ENCODE measurements at regions not wholly inside any gene's neighbourhood (a gene's known extent, or its start where the extent isn't known, plus 50 kb on each side); places are given as distances from the start of the nearest gene placed in this dataset.

DNA sequence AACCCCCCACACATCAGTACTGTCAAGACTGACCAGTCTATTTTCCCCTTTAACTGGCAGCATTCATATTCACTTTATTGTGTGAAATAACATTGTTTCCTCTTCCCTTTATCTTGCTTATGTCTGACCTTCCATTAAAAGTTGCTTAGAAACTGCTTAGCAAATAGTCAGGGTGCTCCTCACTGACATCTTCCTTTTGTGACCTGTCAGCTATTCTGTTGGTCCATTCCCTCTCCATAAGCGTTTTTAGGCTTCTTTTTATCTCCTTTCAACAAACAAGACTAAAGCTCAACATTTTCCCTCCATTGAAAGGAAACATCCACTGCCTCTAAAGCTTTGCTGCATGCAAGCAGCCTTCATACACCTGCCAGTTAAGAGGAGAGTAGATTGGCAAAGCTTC is 147.7 kb upstream of the VGLL2 start:
- Histone ChIP-seq H3K27ac (no peak overlapping the region), H3K27me3 (replicated peaks in 1 of 7) (no peaks in the 10 kb centered on the region), H3K4me1 (no peaks in the 10 kb centered on the region), H3K9me3 (peaks cover 0 to 21% (median 6%) of the 10 kb centered on the region in 8 donors), H3K36me3 (no peaks in the 10 kb centered on the region), H3K4me3 (no peak overlapping the region)
- intact Hi-C loops (cut with DNase I; ENCODE audit: low total_unique reads) = no loop called here
- DNase-seq = no peak
- 29 to 52% (median 33%) methylated on average over 1 of the region's 1 CpG for WGBS, 5 donors
- no peak for TF ChIP-seq POLR2A (IDR thresholded peaks at IDR 0.05)
- TF ChIP-seq, protein P1, sequence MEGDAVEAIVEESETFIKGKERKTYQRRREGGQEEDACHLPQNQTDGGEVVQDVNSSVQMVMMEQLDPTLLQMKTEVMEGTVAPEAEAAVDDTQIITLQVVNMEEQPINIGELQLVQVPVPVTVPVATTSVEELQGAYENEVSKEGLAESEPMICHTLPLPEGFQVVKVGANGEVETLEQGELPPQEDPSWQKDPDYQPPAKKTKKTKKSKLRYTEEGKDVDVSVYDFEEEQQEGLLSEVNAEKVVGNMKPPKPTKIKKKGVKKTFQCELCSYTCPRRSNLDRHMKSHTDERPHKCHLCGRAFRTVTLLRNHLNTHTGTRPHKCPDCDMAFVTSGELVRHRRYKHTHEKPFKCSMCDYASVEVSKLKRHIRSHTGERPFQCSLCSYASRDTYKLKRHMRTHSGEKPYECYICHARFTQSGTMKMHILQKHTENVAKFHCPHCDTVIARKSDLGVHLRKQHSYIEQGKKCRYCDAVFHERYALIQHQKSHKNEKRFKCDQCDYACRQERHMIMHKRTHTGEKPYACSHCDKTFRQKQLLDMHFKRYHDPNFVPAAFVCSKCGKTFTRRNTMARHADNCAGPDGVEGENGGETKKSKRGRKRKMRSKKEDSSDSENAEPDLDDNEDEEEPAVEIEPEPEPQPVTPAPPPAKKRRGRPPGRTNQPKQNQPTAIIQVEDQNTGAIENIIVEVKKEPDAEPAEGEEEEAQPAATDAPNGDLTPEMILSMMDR (IDR thresholded peaks at IDR 0.05 in 8 of 11, conservative IDR thresholded peaks at IDR 0.05 in 3 of 11) = no peak

DNA sequence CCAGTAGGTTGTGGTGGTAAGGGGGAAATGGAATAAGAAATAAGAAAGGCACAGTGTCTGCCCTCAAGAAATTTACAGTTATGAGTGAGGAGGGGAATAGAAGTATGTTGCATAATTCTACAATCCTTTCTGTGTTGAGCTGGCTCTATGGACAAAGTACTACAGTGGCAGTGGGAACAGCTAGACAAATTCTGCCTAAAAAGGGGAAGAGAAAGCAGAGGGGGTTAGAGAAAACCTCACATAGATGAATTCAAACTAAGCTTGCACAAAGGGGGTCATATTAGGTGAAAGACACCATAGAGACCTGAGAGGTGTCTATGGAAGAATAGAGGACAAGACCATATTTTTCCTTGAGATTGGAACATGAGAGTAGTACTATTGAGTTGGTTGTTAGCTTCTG is 146.9 kb upstream of the VGLL2 start:
- DNase-seq = no peak
- Histone ChIP-seq H3K4me1 (no peaks in the 10 kb centered on the region), H3K27me3 (replicated peaks in 1 of 7) (no peaks in the 10 kb centered on the region), H3K36me3 (no peaks in the 10 kb centered on the region), H3K9me3 (peaks cover 0 to 21% (median 9%) of the 10 kb centered on the region in 8 donors), H3K4me3 (no peak overlapping the region), H3K27ac (no peak overlapping the region)
- no peak for TF ChIP-seq POLR2A (IDR thresholded peaks at IDR 0.05)
- TF ChIP-seq POLR2AphosphoS5 (IDR thresholded peaks at IDR 0.05) = no peak
- TF ChIP-seq, protein P1 (IDR thresholded peaks at IDR 0.05 in 8 of 11, conservative IDR thresholded peaks at IDR 0.05 in 3 of 11) = no peak
- intact Hi-C loops (cut with DNase I; ENCODE audit: low total_unique reads) = no loop called here

DNA sequence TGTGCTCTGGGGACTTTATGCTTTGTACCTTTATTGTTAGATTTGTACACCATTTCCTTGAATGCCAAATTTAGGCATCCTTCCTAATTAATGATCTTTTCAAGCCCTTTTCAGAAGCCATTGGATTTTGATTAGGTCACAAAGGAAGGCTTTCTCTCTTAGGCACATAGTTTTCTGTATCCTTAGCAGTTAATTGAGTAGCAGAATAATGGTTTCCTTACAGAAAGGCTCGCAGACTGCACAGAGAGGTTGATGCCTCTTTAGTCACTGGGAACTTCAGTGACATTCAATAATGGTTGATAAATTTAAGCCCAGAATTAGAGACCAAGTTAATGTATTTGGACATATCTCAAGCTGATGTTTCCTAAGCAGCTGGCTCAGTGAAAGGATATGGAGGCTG is 139.1 kb upstream of the VGLL2 start:
- no peak overlapping the region for H3K4me3 ChIP-seq
- peaks cover 0 to 14% (median 5%) of the 10 kb centered on the region in 8 donors for H3K9me3 ChIP-seq
- H3K36me3 ChIP-seq = no peaks in the 10 kb centered on the region
- H3K27me3 ChIP-seq (replicated peaks in 1 of 7) = no peaks in the 10 kb centered on the region
- no peak for DNase-seq
- 59 to 84% (median 68%) methylated on average over 1 of the region's 1 CpG for WGBS, 5 donors
- no peak overlapping the region for H3K27ac ChIP-seq
- intact Hi-C loops (cut with DNase I; ENCODE audit: low total_unique reads) = no loop called here
- no peaks in the 10 kb centered on the region for H3K4me1 ChIP-seq
- TF ChIP-seq POLR2AphosphoS5 (IDR thresholded peaks at IDR 0.05) (no peak), POLR2A (IDR thresholded peaks at IDR 0.05) (no peak)
- TF ChIP-seq, protein P1 (IDR thresholded peaks at IDR 0.05 in 8 of 11, conservative IDR thresholded peaks at IDR 0.05 in 3 of 11) = no peak

DNA sequence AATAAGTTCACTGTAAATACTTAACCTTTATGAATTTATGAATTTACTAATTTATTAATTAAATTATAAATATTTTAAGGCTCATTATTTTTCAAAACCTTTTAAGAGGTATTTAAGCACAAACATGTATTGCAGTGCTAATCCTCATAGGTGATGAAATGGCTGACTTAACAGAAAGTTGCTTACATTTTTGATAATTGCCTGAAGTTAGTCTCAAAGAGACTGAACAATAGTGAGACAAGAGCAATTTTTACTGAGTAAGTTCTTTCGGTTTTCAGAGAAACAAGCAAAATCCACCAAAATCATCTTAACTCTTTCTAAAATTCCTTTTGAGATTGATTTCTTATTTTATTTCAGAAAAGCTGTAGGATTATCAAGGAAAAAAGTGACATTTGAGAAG is 137.3 kb upstream of the VGLL2 start:
- Histone ChIP-seq H3K9me3 (peaks cover 0 to 11% (median 2%) of the 10 kb centered on the region in 8 donors), H3K27me3 (replicated peaks in 1 of 7) (no peaks in the 10 kb centered on the region), H3K27ac (no peak overlapping the region), H3K36me3 (no peaks in the 10 kb centered on the region), H3K4me1 (no peaks in the 10 kb centered on the region), H3K4me3 (no peak overlapping the region)
- no peak for TF ChIP-seq POLR2AphosphoS5 (IDR thresholded peaks at IDR 0.05)
- TF ChIP-seq, protein P1 (IDR thresholded peaks at IDR 0.05 in 8 of 11, conservative IDR thresholded peaks at IDR 0.05 in 3 of 11) = no peak
- TF ChIP-seq POLR2A (IDR thresholded peaks at IDR 0.05) = no peak
- WGBS, 5 donors = 91 to 96% (median 91%) methylated on average over 1 of the region's 1 CpG
- intact Hi-C loops (cut with DNase I; ENCODE audit: low total_unique reads) = no loop called here
- no peak for DNase-seq
